ENCODE measurements at regions not wholly inside any gene's neighbourhood (a gene's known extent, or its start where the extent isn't known, plus 50 kb on each side); places are given as distances from the start of the nearest gene placed in this dataset.

- TF ChIP-seq, protein P1, sequence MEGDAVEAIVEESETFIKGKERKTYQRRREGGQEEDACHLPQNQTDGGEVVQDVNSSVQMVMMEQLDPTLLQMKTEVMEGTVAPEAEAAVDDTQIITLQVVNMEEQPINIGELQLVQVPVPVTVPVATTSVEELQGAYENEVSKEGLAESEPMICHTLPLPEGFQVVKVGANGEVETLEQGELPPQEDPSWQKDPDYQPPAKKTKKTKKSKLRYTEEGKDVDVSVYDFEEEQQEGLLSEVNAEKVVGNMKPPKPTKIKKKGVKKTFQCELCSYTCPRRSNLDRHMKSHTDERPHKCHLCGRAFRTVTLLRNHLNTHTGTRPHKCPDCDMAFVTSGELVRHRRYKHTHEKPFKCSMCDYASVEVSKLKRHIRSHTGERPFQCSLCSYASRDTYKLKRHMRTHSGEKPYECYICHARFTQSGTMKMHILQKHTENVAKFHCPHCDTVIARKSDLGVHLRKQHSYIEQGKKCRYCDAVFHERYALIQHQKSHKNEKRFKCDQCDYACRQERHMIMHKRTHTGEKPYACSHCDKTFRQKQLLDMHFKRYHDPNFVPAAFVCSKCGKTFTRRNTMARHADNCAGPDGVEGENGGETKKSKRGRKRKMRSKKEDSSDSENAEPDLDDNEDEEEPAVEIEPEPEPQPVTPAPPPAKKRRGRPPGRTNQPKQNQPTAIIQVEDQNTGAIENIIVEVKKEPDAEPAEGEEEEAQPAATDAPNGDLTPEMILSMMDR (IDR thresholded peaks at IDR 0.05), result no peak
- TF ChIP-seq POLR2A (IDR thresholded peaks at IDR 0.05), result no peak
These were observed 489.4 kb downstream of the SUCLA2 start for GRCh38 chr13:47511647-47512046.

Data from vagina (tissue), 2 donors.